Caco-2 (cell line): ENCODE measurements at regions not wholly inside any gene's neighbourhood (a gene's known extent, or its start where the extent isn't known, plus 50 kb on each side); places are given as distances from the start of the nearest gene placed in this dataset.

Experiments used
- BruUV-seq: library from RNA; stranded (reverse); fragments of 400-500 nt; replicated peaks from 2 replicates; lab custom pipeline; 2021; lab: Mats Ljungman, UMichigan
- CTCF ChIA-PET: fragments of 300-600 bp; sonication (Branson Sonifier 250); formaldehyde crosslinking; loops from one replicate; lab custom pipeline; 2022; ENCODE audit warnings: antibody characterized with exemption; lab: Charles Lee
- POLR2A ChIA-PET: fragments of 300-600 bp; sonication (Branson Sonifier 250); formaldehyde crosslinking; loops from one replicate; lab custom pipeline; 2022; ENCODE audit warnings: antibody characterized with exemption; lab: Charles Lee
- DNase-seq, 2 experiments: peaks; one replicate each; pipeline versions ENCODE4 v3.0.0 to v3.0.0-alpha.2; 2020 to 2022
- H3K27me3 ChIP-seq: replicated peaks from 2 replicates; pipeline ENCODE4 v1.6.0; 2011; ENCODE audit warnings: low read length; ENCODE audit not compliant: control insufficient read depth, insufficient read depth
- H3K36me3 ChIP-seq: 2 replicates; pipeline ENCODE4 v1.5.1; 2011; ENCODE audit warnings: low read length; ENCODE audit not compliant: control insufficient read depth, insufficient read depth
- H3K4me1 ChIP-seq: fragments of 250-450 bp; sonication (Bioruptor Pico); 2 replicates; pipeline ENCODE4 v1.5.1; 2020; ENCODE audit warnings: mild to moderate bottlenecking
- H3K4me3 ChIP-seq: 2 replicates; pipeline ENCODE4 v1.5.1; 2011; ENCODE audit warnings: low read depth, mild to moderate bottlenecking, control low read depth, low read length
- H3K9me3 ChIP-seq: fragments of 250-450 bp; sonication (Bioruptor Pico); 2 replicates; pipeline ENCODE4 v1.5.1; 2020; ENCODE audit warnings: mild to moderate bottlenecking, moderate library complexity
- H3K27ac Mint-ChIP-seq: one replicate; pipeline ENCODE4 v1.8.0; 2022; ENCODE audit warnings: mixed read lengths; ENCODE audit not compliant: unreplicated experiment
- H3K27me3 Mint-ChIP-seq: one replicate; pipeline ENCODE4 v1.8.0; 2022; ENCODE audit warnings: mixed read lengths; ENCODE audit not compliant: insufficient read depth, unreplicated experiment
- H3K36me3 Mint-ChIP-seq: one replicate; pipeline ENCODE4 v1.8.0; 2022; ENCODE audit warnings: mild to moderate bottlenecking, mixed read lengths; ENCODE audit not compliant: insufficient read depth, unreplicated experiment
- H3K4me1 Mint-ChIP-seq: one replicate; pipeline ENCODE4 v1.8.0; 2022; ENCODE audit warnings: low read depth, mixed read lengths; ENCODE audit not compliant: unreplicated experiment
- H3K4me3 Mint-ChIP-seq: one replicate; pipeline ENCODE4 v1.8.0; 2022; ENCODE audit warnings: mild to moderate bottlenecking, moderate library complexity, mixed read lengths; ENCODE audit not compliant: unreplicated experiment
- H3K9me3 Mint-ChIP-seq: one replicate; pipeline ENCODE4 v1.8.0; 2022; ENCODE audit warnings: mixed read lengths; ENCODE audit not compliant: unreplicated experiment
- CTCF ChIP-seq, 2 experiments: fragments of 200-600 bp in 1 of 2; IDR thresholded peaks; 1 replicate in 1 of 2; 2 replicates in 1 of 2; pipeline versions ENCODE4 v1.5.1 to v1.8.0; 2011 to 2022; ENCODE audit warnings: antibody characterized with exemption in 1 of 2, control low read depth in 1 of 2, inconsistent platforms in 1 of 2, low read depth in 1 of 2, low read length in 1 of 2, mild to moderate bottlenecking in 1 of 2, moderate library complexity in 1 of 2; ENCODE audit not compliant: insufficient read depth in 1 of 2, severe bottlenecking in 1 of 2, unreplicated experiment in 1 of 2
- intact Hi-C: fragments of 100-400 bp; cut with micrococcal nuclease; formaldehyde crosslinking; loops from one replicate; pipeline ENCODE4 v1.10.0; 2022; ENCODE audit not compliant: unreplicated experiment

GRCh38 chr10:130662775-130663174 is 526.6 kb downstream of the GLRX3 start:
- POLR2A ChIA-PET = no interaction called here
- Mint-ChIP-seq H3K27me3 (peaks cover 9% of the 10 kb centered on the region), H3K27ac (no peak overlapping the region), H3K9me3 (peaks cover 13% of the 10 kb centered on the region), H3K4me1 (no peaks in the 10 kb centered on the region), H3K4me3 (no peak overlapping the region), H3K36me3 (no peaks in the 10 kb centered on the region)
- intact Hi-C loops = no loop called here
- Histone ChIP-seq H3K4me3 (no peak overlapping the region), H3K9me3 (no peaks in the 10 kb centered on the region), H3K4me1 (no peaks in the 10 kb centered on the region), H3K36me3 (no peaks in the 10 kb centered on the region), H3K27me3 (no peaks in the 10 kb centered on the region)
- CTCF ChIA-PET = no interaction called here
- no peak for TF ChIP-seq CTCF (IDR thresholded peaks at IDR 0.05; ENCODE audit: insufficient read depth in 1 of 2, low read depth in 1 of 2, low read length in 1 of 2, severe bottlenecking in 1 of 2, unreplicated experiment in 1 of 2)
- DNase-seq = no peak
- no TSS peak for BruUV-seq

GRCh38 chr10:130664526-130664925 is 528.3 kb downstream of the GLRX3 start:
- Histone ChIP-seq H3K9me3 (no peaks in the 10 kb centered on the region), H3K4me3 (no peak overlapping the region), H3K4me1 (no peaks in the 10 kb centered on the region), H3K36me3 (no peaks in the 10 kb centered on the region), H3K27me3 (no peaks in the 10 kb centered on the region)
- Mint-ChIP-seq H3K9me3 (peaks cover 20% of the 10 kb centered on the region), H3K27me3 (peaks cover 9% of the 10 kb centered on the region), H3K4me1 (no peaks in the 10 kb centered on the region), H3K36me3 (no peaks in the 10 kb centered on the region), H3K27ac (no peak overlapping the region), H3K4me3 (no peak overlapping the region)
- no TSS peak for BruUV-seq
- TF ChIP-seq CTCF (IDR thresholded peaks at IDR 0.05; ENCODE audit: insufficient read depth in 1 of 2, low read depth in 1 of 2, low read length in 1 of 2, severe bottlenecking in 1 of 2, unreplicated experiment in 1 of 2) = no peak
- ChIA-PET CTCF (no interaction called here), POLR2A (no interaction called here)
- DNase-seq = no peak
- intact Hi-C loops = no loop called here

- POLR2A ChIA-PET = no interaction called here
- BruUV-seq = no TSS peak
- Mint-ChIP-seq H3K36me3 (no peaks in the 10 kb centered on the region), H3K9me3 (peaks cover 20% of the 10 kb centered on the region), H3K4me1 (no peaks in the 10 kb centered on the region), H3K27me3 (peaks cover 9% of the 10 kb centered on the region), H3K27ac (no peak overlapping the region), H3K4me3 (no peak overlapping the region)
- H3K36me3 ChIP-seq = no peaks in the 10 kb centered on the region
- no peak for DNase-seq
- intact Hi-C loops = no loop called here
- no peaks in the 10 kb centered on the region for H3K27me3 ChIP-seq
- H3K4me3 ChIP-seq = no peak overlapping the region
- CTCF ChIA-PET = no interaction called here
- H3K4me1 ChIP-seq = no peaks in the 10 kb centered on the region
- no peak for TF ChIP-seq CTCF (IDR thresholded peaks at IDR 0.05; ENCODE audit: insufficient read depth in 1 of 2, low read depth in 1 of 2, low read length in 1 of 2, severe bottlenecking in 1 of 2, unreplicated experiment in 1 of 2)
- no peaks in the 10 kb centered on the region for H3K9me3 ChIP-seq
Observed at GRCh38 chr10:130666215-130666614, 530.0 kb downstream of the GLRX3 start.
